Subcutaneous abdominal adipose tissue (tissue), 5 donors: ENCODE measurements at regions not wholly inside any gene's neighbourhood (a gene's known extent, or its start where the extent isn't known, plus 50 kb on each side); places are given as distances from the start of the nearest gene placed in this dataset.

Source experiments
- H3K27ac ChIP-seq: one replicate; pipeline ENCODE4 v1.7.0; 2013; ENCODE audit warnings: low read depth, mild to moderate bottlenecking, inconsistent platforms, low read length, moderate library complexity
- H3K27me3 ChIP-seq, 5 donors: one replicate each; pipeline ENCODE4 v1.7.0; 2013; ENCODE audit warnings: low read length in 5 of 5, inconsistent platforms in 1 of 5; ENCODE audit not compliant: control insufficient read depth in 5 of 5, insufficient read depth in 4 of 5
- H3K36me3 ChIP-seq, 5 donors: one replicate each; pipeline ENCODE4 v1.7.0; 2013; ENCODE audit warnings: low read length in 5 of 5; ENCODE audit not compliant: control insufficient read depth in 5 of 5, insufficient read depth in 5 of 5
- H3K4me1 ChIP-seq, 5 donors: one replicate each; pipeline ENCODE4 v1.7.0; 2013; ENCODE audit warnings: low read length in 5 of 5, mild to moderate bottlenecking in 3 of 5, moderate library complexity in 1 of 5; ENCODE audit not compliant: control insufficient read depth in 5 of 5, insufficient read depth in 5 of 5
- H3K4me3 ChIP-seq, 5 donors: one replicate each; pipeline ENCODE4 v1.7.0; 2013; ENCODE audit warnings: low read length in 5 of 5, low read depth in 1 of 5
- H3K9ac ChIP-seq, 5 donors: one replicate each; pipeline ENCODE4 v1.7.0; 2013; ENCODE audit warnings: low read length in 5 of 5, mild to moderate bottlenecking in 4 of 5, moderate library complexity in 3 of 5
- H3K9me3 ChIP-seq, 5 donors: one replicate each; pipeline ENCODE4 v1.7.0; 2013; ENCODE audit warnings: low read length in 5 of 5; ENCODE audit not compliant: control insufficient read depth in 5 of 5
- donor health status: healthy.
- donor health status: healthy.
- donor health status: healthy.
- donor health status: healthy.
- donor health status: healthy.

DNA sequence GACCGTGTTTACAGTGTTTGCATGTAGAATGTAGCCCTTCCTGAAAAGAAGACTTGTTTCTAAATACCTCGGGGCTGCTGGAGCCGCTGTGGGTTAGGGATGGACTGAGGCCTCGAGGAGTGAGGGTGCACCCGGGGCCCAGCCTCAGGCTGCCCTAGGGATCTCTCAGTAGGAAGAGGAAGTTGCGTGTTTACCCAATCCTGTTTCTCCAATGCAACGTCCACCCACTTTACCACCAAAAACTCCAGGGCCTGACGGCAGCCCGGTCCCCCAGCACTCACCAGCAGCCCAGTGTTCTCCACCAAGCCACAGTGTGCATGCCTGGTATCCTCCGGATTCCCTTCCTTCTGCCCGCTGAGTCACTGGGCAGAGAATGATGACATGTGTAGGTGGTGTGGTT is 255.8 kb downstream of the GLI2 start:
- Histone ChIP-seq H3K27ac (no peak overlapping the region), H3K9me3 (no peaks in the 10 kb centered on the region), H3K9ac (no peak overlapping the region), H3K36me3 (peaks cover 0 to 4% (median 2%) of the 10 kb centered on the region in 5 donors), H3K4me1 (peaks cover 0 to 14% (median 8%) of the 10 kb centered on the region in 5 donors), H3K27me3 (peaks cover 0 to 5% (median 0%) of the 10 kb centered on the region in 5 donors), H3K4me3 (no peak overlapping the region)

DNA sequence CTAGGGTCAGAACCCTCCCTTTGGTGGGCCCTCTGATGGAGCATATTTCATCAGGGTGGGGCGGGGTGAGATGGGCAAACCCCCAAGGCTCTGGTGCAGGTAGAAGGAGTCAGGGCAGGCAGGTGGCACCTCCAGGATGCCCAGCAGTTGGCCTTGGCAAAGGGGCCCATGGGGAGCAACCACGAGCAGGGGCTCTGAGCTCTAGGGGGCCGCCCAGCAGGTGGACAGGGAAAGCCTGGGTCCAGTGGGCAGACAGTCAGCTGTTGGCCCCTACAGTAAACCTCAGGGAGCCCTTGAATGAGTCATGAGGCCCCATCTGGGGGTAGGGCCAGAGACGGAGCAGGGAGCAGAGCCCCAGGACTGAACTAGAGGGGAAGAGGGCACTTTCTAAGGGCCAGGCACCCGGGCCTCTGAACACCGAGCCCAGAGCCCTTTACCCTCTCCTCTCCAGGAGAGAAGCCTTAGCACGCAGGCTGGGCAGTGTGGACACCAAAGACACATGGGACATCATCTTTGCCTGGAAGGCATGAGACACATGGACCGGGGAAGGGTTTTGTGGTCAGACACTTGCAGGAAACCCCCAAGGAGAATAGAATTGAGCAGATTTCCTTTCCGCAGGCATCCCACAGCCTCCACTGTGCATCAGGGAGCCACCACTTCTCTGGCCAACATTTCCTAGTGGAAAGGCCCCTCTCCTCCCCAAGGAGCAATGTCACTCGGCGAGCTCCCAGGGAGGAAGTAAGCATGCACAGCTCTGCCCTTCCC is 257.3 kb downstream of the GLI2 start:
- H3K4me3 ChIP-seq, result no peak overlapping the region
- no peaks in the 10 kb centered on the region for H3K9me3 ChIP-seq
- H3K27me3 ChIP-seq, result peaks cover 0 to 5% (median 0%) of the 10 kb centered on the region in 5 donors
- H3K4me1 ChIP-seq, result peaks cover 0 to 9% (median under 1%) of the 10 kb centered on the region in 5 donors
- no peak overlapping the region for H3K27ac ChIP-seq
- no peaks in the 10 kb centered on the region for H3K36me3 ChIP-seq
- H3K9ac ChIP-seq, result no peak overlapping the region

DNA sequence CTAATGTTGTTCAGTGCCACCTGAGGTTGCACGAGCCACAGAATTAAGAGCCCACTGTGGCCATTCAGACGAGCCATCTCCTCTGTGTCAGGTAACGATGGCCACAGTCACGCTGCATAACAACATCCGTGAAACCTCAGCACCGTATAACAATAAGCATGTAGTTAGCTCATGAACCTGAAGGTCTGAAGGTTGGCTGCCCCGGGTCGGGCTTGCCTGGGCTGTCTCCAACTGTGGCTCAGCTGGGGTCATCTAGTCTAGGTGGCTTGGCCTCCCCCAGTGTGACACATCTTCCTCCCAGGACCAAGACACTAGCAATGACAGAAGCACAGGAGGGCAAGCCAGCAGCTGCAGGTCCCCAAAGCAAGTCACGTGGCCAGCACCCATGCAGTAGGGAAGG is 258.0 kb downstream of the GLI2 start:
- Histone ChIP-seq H3K9me3 (no peaks in the 10 kb centered on the region), H3K36me3 (no peaks in the 10 kb centered on the region), H3K4me1 (peaks cover 0 to 9% (median 0%) of the 10 kb centered on the region in 5 donors), H3K9ac (no peak overlapping the region), H3K27ac (no peak overlapping the region), H3K27me3 (peaks cover 0 to 5% (median 0%) of the 10 kb centered on the region in 5 donors), H3K4me3 (no peak overlapping the region)

DNA sequence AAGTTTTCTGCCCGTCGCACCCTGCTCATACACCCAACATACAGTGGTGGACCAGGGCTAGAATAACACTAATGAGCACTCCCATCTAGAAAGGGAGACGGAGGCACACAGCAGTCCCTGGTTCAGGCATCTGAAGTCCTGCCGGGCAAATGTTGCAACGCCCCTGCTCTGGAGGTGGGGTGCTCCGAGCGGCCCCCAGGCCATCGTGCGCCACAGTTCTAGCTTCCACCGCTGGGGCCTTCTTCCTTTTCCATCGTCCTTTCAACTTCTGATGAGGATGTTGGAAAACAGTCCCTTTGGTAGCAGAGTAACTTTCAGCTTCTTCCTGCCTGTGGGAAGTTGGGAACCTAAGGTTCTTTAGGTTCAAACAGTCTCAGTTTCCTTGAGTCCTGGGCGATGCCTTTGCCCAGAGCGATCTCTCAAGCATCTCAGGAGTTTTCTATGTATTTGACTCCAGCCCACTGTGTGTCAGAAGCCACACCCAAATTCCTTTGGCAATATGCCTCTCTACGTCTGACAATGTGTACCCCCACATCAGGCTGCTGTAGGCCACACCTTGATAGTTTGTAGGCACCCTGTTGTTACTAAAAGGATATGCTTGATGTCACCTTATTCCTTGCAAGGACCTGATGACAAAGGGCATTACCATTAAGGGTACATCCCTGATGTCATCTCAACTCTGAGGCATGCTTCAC is 258.8 kb downstream of the GLI2 start:
- Histone ChIP-seq H3K4me3 (no peak overlapping the region), H3K36me3 (no peaks in the 10 kb centered on the region), H3K9ac (no peak overlapping the region), H3K27me3 (peaks cover 0 to 5% (median 0%) of the 10 kb centered on the region in 5 donors), H3K27ac (no peak overlapping the region), H3K4me1 (peaks cover 0 to 9% (median 0%) of the 10 kb centered on the region in 5 donors), H3K9me3 (no peaks in the 10 kb centered on the region)

DNA sequence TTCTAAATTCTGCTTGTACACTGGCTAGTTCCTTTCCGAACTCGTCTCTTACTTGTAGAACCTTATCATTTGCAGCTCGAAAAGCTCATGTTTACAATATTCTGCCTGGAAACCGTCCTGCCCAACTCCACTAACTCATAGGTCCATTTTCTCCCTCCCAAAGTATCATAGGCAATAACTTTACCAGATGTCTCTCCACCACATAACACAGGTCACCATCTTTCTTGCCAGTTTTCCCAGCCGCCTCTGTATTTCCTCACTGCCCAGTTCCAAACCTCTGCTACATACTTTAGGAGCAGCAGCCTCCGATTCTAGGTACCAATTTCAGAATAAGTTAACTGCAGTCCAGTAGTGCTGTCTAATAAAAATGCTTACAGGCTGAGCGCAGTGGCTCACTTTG is 259.5 kb downstream of the GLI2 start:
- H3K27ac ChIP-seq, result no peak overlapping the region
- H3K36me3 ChIP-seq, result no peaks in the 10 kb centered on the region
- H3K4me1 ChIP-seq, result peaks cover 0 to 7% (median 0%) of the 10 kb centered on the region in 5 donors
- H3K9me3 ChIP-seq, result no peaks in the 10 kb centered on the region
- H3K4me3 ChIP-seq, result no peak overlapping the region
- peaks cover 0 to 5% (median 0%) of the 10 kb centered on the region in 5 donors for H3K27me3 ChIP-seq
- no peak overlapping the region for H3K9ac ChIP-seq

DNA sequence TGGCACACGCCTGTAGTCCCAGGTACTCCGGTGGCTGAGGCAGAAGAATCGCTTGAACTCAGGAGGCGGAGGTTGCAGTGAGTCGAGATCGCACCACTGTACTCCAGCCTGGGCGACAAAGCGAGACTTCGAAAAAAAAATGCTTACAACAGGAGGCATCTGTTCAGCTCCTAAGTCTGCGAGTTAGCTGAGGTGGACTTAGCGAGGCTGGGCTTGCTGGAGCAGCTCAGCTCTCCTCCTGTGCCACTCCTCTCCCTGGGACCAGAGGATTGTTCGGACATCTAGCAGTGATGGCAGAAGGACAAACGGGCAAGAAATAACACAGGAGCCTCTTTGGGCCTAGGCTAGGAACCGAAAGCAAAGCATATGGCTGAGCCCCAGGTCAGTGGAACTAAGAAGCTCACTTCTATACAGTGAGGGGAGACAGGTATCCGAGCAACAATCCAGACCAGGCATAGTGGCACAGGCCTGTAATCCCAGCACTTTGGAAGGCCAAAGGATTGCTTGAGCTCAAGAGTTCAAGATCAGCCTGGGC is 260.1 kb downstream of the GLI2 start:
- Histone ChIP-seq H3K4me3 (no peak overlapping the region), H3K4me1 (peaks cover 0 to under 1% (median 0%) of the 10 kb centered on the region in 5 donors), H3K27me3 (peaks cover 0 to 5% (median 0%) of the 10 kb centered on the region in 5 donors), H3K27ac (no peak overlapping the region), H3K9ac (no peak overlapping the region), H3K9me3 (no peaks in the 10 kb centered on the region), H3K36me3 (no peaks in the 10 kb centered on the region)

DNA sequence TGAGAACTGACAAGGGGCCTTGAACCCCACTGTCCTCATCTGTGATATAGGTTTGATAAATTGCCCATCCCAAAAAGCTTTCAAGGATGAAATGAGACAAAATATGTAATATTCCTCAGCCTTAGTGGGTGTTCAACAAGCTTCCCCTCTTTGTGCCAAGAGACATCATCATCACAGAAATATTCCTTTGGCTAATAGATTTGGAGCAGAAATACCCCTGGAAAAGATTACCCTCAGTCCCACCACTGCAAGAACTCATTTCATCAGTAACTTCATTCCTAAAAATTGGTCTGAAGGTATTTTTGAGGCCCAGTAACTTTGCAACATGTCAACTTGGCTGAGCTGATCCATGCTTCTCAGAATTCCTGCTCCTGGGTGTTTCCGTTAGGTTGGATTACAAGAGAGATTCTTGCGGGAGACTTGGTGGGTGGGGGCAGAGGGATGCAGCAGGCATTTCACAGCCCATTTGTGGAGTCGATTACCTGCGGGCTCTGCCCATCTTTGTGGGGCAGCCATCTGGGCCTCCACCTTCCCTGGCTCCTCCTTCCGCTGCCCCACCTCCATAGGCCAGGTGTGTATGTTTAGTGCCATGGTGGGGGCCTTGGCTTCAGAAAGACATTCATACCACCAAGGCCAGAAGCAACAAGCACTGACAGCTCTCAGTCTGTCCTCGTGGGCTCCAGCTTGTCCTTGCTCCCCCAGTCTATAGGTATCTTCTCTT is 263.9 kb downstream of the GLI2 start:
- Histone ChIP-seq H3K27me3 (peaks cover 0 to 2% (median 0%) of the 10 kb centered on the region in 5 donors), H3K4me3 (no peak overlapping the region), H3K9me3 (no peaks in the 10 kb centered on the region), H3K27ac (no peak overlapping the region), H3K9ac (no peak overlapping the region), H3K36me3 (no peaks in the 10 kb centered on the region), H3K4me1 (no peaks in the 10 kb centered on the region)

DNA sequence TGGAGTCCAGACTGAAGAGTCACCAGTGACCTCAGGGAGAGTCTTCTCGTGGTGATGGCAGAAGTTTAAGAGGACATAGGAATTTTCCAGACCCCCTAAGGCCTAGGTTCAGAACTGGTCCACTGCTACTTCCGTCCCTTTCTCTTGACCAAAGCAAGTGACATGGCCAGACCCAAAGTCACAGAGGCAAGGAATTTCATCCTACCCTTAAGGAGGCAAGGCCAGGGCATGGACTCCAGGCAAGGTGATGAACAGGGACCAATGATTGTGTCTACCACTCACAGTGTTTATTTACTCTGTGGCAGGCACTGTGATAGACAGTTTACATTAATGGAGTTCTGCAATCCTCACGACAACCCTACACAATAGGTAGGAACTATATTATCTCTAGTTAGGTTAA is 265.1 kb downstream of the GLI2 start:
- Histone ChIP-seq H3K27ac (no peak overlapping the region), H3K9ac (no peak overlapping the region), H3K4me1 (no peaks in the 10 kb centered on the region), H3K27me3 (peaks cover 0 to 6% (median 4%) of the 10 kb centered on the region in 5 donors), H3K9me3 (no peaks in the 10 kb centered on the region), H3K4me3 (no peak overlapping the region), H3K36me3 (no peaks in the 10 kb centered on the region)

DNA sequence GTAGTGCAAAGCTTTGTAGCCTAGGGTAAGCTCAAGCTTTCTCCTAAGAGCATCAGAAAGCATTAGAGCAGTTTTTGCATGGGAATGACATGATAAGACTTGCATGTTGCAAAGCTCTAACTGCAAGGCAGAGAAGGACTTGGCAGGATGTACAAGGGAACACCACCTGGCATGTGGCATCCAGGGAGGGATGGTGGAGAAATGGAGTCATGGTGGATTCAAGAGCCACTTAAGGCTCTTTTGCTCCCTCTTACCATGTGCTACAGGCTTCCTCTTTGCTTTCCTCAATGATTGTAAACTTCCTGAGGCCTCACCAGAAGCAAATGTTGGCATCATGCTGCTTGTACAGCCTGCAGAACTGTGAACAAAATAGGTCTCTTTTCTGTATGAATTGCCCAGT is 266.0 kb downstream of the GLI2 start:
- H3K9ac ChIP-seq, result no peak overlapping the region
- H3K27me3 ChIP-seq, result peaks cover 0 to 6% (median 4%) of the 10 kb centered on the region in 5 donors
- no peaks in the 10 kb centered on the region for H3K36me3 ChIP-seq
- no peaks in the 10 kb centered on the region for H3K9me3 ChIP-seq
- no peak overlapping the region for H3K4me3 ChIP-seq
- peaks cover 0 to 7% (median 0%) of the 10 kb centered on the region in 5 donors for H3K4me1 ChIP-seq
- H3K27ac ChIP-seq, result no peak overlapping the region
